HL-60 (cell line): ENCODE measurements at regions not wholly inside any gene's neighbourhood (a gene's known extent, or its start where the extent isn't known, plus 50 kb on each side); places are given as distances from the start of the nearest gene placed in this dataset.

Experiments
- REST ChIP-seq: IDR thresholded peaks from 2 replicates; pipeline ENCODE4 v1.6.1; 2012; ENCODE audit warnings: low read depth; ENCODE audit not compliant: insufficient replicate concordance
- TF ChIP-seq, protein P1 (sequence below): IDR thresholded peaks from one replicate; pipeline ENCODE4 v1.5.1; 2011; ENCODE audit warnings: low read length, control low read depth, inconsistent platforms; ENCODE audit not compliant: insufficient read depth

- TF ChIP-seq, protein P1, sequence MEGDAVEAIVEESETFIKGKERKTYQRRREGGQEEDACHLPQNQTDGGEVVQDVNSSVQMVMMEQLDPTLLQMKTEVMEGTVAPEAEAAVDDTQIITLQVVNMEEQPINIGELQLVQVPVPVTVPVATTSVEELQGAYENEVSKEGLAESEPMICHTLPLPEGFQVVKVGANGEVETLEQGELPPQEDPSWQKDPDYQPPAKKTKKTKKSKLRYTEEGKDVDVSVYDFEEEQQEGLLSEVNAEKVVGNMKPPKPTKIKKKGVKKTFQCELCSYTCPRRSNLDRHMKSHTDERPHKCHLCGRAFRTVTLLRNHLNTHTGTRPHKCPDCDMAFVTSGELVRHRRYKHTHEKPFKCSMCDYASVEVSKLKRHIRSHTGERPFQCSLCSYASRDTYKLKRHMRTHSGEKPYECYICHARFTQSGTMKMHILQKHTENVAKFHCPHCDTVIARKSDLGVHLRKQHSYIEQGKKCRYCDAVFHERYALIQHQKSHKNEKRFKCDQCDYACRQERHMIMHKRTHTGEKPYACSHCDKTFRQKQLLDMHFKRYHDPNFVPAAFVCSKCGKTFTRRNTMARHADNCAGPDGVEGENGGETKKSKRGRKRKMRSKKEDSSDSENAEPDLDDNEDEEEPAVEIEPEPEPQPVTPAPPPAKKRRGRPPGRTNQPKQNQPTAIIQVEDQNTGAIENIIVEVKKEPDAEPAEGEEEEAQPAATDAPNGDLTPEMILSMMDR = no peak
- no peak for TF ChIP-seq REST
Observed at GRCh38 chr1:102472520-102472919, 475.8 kb upstream of the OLFM3 start.
